Stomach (tissue), 8 donors: ENCODE measurements at regions not wholly inside any gene's neighbourhood (a gene's known extent, or its start where the extent isn't known, plus 50 kb on each side); places are given as distances from the start of the nearest gene placed in this dataset.

Source experiments
- DNase-seq, 2 donors: peaks; one replicate each; pipeline versions ENCODE4 v3.0.0 to v3.0.0-alpha.2; 2013 to 2019
- H3K27ac ChIP-seq, 5 donors: fragments of 200-600 bp in 4 of 5; sonication (generic) in 4 of 5; one replicate each; pipeline ENCODE4 v1.5.1; 2013 to 2019; ENCODE audit warnings: mild to moderate bottlenecking in 1 of 5, moderate library complexity in 1 of 5
- H3K27me3 ChIP-seq, 3 donors: fragments of 200-600 bp; sonication (generic); one replicate each; pipeline ENCODE4 v1.5.1; 2017 to 2019; ENCODE audit warnings: mixed run types in 1 of 3
- H3K36me3 ChIP-seq, 4 donors: fragments of 200-600 bp; sonication (generic); 1 replicate in 3 of 4; 2 replicates in 1 of 4; pipeline ENCODE4 v1.5.1; 2016 to 2019
- H3K4me1 ChIP-seq, 4 donors: fragments of 200-600 bp; sonication (generic); one replicate each; pipeline ENCODE4 v1.5.1; 2016 to 2019
- H3K4me3 ChIP-seq, 4 donors: fragments of 200-600 bp; sonication (generic) in 3 of 4; one replicate each; pipeline ENCODE4 v1.5.1; 2016 to 2019; ENCODE audit warnings: mild to moderate bottlenecking in 1 of 4
- H3K9me3 ChIP-seq, 4 donors: fragments of 200-600 bp; sonication (generic); one replicate each; pipeline ENCODE4 v1.5.1; 2016 to 2019
- EP300 ChIP-seq: sonication (generic); formaldehyde crosslinking; IDR thresholded peaks from one replicate; pipeline ENCODE4 v1.6.1; 2017; ENCODE audit warnings: antibody characterized with exemption
- POLR2A ChIP-seq, 4 donors: fragments of 450-650 bp; IDR thresholded peaks; one replicate each; pipeline ENCODE4 v1.6.1; 2016; ENCODE audit warnings: antibody characterized with exemption in 4 of 4, control low read depth in 2 of 4, mild to moderate bottlenecking in 1 of 4, moderate library complexity in 1 of 4
- POLR2AphosphoS5 ChIP-seq, 3 donors: sonication (generic); formaldehyde crosslinking; IDR thresholded peaks; one replicate each; pipeline ENCODE4 v1.6.1; 2016; ENCODE audit warnings: antibody characterized with exemption in 3 of 3
- WGBS, 5 donors: extraction: QIAGEN DNeasy Blood & Tissue Kit in 3 of 5; methylation state at CpG; one replicate each; pipeline versions ENCODE4 v1.1.5 to v1.1.7; 2013 to 2018; 5-methylcytosine and 5-hydroxymethylcytosine counted together
- intact Hi-C: fragments of 100-400 bp; cut with DNase I; formaldehyde crosslinking; loops from one replicate; pipeline ENCODE4 v1.15.1; 2023; ENCODE audit warnings: low total_unique reads
- TF ChIP-seq, protein P1 (sequence below), 7 experiments: fragments of 450-650 bp in 4 of 7; fragments of 200-600 bp in 3 of 7; sonication (generic) in 3 of 7; IDR thresholded peaks; one replicate each; pipeline ENCODE4 v1.5.1; 2016 to 2019; ENCODE audit warnings: antibody characterized with exemption in 7 of 7, control low read depth in 2 of 7, mild to moderate bottlenecking in 1 of 7
- donor health status: healthy with polysubstance abuse.
- donor health status: Bipolar disorder and iron deficiency.
- donor health status: healthy.

DNA sequence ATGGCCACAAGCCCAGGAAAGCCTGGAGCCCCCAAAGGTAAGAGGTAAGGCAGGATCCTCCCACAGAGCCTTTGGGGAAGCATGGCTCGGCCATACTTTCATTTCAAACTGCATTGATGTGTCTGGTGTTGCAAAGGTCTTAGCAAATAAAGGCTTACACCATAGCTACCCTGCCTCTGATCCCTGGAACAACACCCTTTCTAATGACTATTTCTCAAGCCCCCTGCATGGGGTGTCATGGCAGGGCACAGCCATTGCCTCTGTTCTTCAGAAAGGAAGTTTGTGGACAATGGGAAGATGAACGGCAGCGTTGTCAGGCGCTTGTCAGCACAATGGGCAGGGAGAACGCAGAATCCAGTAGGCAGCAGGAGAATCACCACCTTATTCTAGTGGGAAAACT, 435.0 kb upstream of the SMIM21 start:
- Histone ChIP-seq H3K4me1 (no peaks in the 10 kb centered on the region), H3K36me3 (no peaks in the 10 kb centered on the region), H3K4me3 (no peak overlapping the region), H3K27me3 (no peaks in the 10 kb centered on the region), H3K27ac (no peak overlapping the region), H3K9me3 (no peaks in the 10 kb centered on the region)
- intact Hi-C loops: no loop called here
- no peak for DNase-seq
- TF ChIP-seq POLR2A (IDR thresholded peaks at IDR 0.05) (no peak), POLR2AphosphoS5 (IDR thresholded peaks at IDR 0.05) (no peak), EP300 (no peak)
- TF ChIP-seq, protein P1, sequence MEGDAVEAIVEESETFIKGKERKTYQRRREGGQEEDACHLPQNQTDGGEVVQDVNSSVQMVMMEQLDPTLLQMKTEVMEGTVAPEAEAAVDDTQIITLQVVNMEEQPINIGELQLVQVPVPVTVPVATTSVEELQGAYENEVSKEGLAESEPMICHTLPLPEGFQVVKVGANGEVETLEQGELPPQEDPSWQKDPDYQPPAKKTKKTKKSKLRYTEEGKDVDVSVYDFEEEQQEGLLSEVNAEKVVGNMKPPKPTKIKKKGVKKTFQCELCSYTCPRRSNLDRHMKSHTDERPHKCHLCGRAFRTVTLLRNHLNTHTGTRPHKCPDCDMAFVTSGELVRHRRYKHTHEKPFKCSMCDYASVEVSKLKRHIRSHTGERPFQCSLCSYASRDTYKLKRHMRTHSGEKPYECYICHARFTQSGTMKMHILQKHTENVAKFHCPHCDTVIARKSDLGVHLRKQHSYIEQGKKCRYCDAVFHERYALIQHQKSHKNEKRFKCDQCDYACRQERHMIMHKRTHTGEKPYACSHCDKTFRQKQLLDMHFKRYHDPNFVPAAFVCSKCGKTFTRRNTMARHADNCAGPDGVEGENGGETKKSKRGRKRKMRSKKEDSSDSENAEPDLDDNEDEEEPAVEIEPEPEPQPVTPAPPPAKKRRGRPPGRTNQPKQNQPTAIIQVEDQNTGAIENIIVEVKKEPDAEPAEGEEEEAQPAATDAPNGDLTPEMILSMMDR (IDR thresholded peaks at IDR 0.05): no peak
- WGBS, 5 donors: 77 to 91% (median 89%) methylated on average over 5 of the region's 5 CpGs

DNA sequence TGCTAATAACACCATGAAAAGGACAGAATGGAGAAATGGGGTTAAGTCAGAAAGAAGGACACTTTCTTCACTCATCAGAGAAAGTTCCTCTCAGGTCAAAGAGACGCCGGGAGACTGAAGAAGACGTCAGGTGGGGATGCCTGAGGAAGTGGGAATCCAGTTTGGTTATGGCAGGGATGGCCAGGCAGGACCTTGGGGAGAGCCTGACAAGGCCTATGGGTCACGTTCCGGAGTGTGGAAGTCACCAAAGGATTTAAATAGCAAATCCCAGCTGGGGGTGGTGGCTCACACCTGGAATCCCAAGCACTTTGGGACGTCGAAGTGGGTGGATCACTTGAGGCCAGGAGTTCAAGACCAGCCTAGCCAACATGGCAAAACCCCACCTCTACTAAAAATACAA, 432.7 kb upstream of the SMIM21 start:
- Histone ChIP-seq H3K9me3 (no peaks in the 10 kb centered on the region), H3K27me3 (no peaks in the 10 kb centered on the region), H3K4me1 (no peaks in the 10 kb centered on the region), H3K4me3 (no peak overlapping the region), H3K27ac (no peak overlapping the region), H3K36me3 (no peaks in the 10 kb centered on the region)
- TF ChIP-seq EP300: no peak
- TF ChIP-seq POLR2AphosphoS5 (IDR thresholded peaks at IDR 0.05): no peak
- TF ChIP-seq, protein P1 (IDR thresholded peaks at IDR 0.05): no peak
- no peak for TF ChIP-seq POLR2A (IDR thresholded peaks at IDR 0.05)
- intact Hi-C loops: no loop called here
- no peak for DNase-seq
- WGBS, 5 donors: 78 to 88% (median 84%) methylated on average over 7 of the region's 7 CpGs

DNA sequence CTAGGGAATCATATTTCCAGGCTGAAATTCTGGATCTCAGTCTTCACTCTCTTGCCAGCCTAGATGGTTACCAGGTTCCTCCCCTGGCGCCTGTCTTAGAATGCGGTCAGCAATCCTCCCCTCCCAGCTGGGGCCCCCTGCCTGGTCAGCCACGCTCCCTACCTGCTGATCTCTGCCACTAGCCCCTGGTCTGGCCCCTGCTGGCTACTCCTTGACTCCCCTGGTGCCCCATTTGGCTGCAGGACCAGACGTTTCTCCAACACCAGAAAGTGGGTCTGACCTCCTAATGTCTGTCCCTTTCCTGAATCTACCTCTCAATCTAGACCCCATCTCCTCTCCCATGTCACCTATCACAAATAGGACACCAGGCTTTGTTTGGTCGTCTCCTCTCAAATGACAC, 432.0 kb upstream of the SMIM21 start:
- Histone ChIP-seq H3K27ac (no peak overlapping the region), H3K4me1 (no peaks in the 10 kb centered on the region), H3K27me3 (no peaks in the 10 kb centered on the region), H3K36me3 (no peaks in the 10 kb centered on the region), H3K9me3 (no peaks in the 10 kb centered on the region), H3K4me3 (no peak overlapping the region)
- DNase-seq: no peak
- 45 to 79% (median 77%) methylated on average over 5 of the region's 5 CpGs for WGBS, 5 donors
- TF ChIP-seq POLR2AphosphoS5 (IDR thresholded peaks at IDR 0.05): no peak
- TF ChIP-seq, protein P1 (IDR thresholded peaks at IDR 0.05): no peak
- TF ChIP-seq EP300: no peak
- no peak for TF ChIP-seq POLR2A (IDR thresholded peaks at IDR 0.05)
- intact Hi-C loops: no loop called here

DNA sequence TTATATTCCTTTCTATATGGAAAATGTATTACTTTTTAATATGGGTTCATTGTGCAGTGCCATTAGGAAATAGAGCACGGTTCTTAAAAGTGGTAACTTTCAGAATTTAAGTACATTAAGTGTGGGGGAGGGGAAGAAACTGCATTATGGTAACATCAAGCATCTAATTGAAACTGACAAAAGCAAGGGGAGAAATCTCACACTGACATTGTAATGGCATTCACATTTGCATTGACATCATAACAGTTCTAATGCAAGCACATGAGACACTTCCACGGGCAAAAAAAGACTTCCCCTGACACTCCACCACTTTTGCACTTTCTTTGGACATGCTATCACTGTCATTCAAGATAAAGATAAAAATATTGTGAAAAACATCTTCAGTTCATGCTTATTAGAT, 431.3 kb upstream of the SMIM21 start:
- 62 to 76% (median 71%) methylated on average over 2 of the region's 2 CpGs for WGBS, 5 donors
- no peak for TF ChIP-seq POLR2A (IDR thresholded peaks at IDR 0.05)
- TF ChIP-seq, protein P1 (IDR thresholded peaks at IDR 0.05): no peak
- TF ChIP-seq EP300: no peak
- no peak for TF ChIP-seq POLR2AphosphoS5 (IDR thresholded peaks at IDR 0.05)
- H3K4me1 ChIP-seq: no peaks in the 10 kb centered on the region

More for the DNA sequence above, 431.3 kb upstream of the SMIM21 start:
- Histone ChIP-seq H3K27ac (no peak overlapping the region), H3K36me3 (no peaks in the 10 kb centered on the region), H3K27me3 (no peaks in the 10 kb centered on the region), H3K4me3 (no peak overlapping the region), H3K9me3 (no peaks in the 10 kb centered on the region)
- intact Hi-C loops: no loop called here
- no peak for DNase-seq
